ENCODE measurements at regions not wholly inside any gene's neighbourhood (a gene's known extent, or its start where the extent isn't known, plus 50 kb on each side); places are given as distances from the start of the nearest gene placed in this dataset.

GRCh38 chr4:18957716-18958115, 936.2 kb upstream of the LCORL start:
- no peak for DNase-seq

- DNase-seq: no peak
Observed at GRCh38 chr4:18954538-18954937, 933.0 kb upstream of the LCORL start.

DNA sequence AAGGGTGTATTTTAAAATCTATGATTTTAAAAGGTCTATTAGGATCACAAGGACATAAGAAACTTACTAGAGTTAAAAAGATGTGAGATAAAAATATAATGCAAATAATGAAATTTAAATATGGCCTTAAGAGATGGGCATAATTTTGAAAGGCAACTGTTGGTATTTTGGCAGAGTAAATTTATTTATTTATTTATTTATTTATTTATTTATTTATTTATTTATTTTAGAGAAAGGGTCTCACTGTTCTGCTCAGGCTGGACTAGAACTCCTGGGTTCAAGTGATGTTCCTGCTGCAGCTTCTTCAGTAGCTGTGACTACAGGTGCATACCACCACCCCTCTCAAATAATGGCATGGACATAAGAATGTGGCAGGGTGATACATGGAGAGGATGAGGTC, 932.1 kb upstream of the LCORL start:
- DNase-seq: no peak

GRCh38 chr4:18945464-18945863, 923.9 kb upstream of the LCORL start:
- DNase-seq: no peak

DNA sequence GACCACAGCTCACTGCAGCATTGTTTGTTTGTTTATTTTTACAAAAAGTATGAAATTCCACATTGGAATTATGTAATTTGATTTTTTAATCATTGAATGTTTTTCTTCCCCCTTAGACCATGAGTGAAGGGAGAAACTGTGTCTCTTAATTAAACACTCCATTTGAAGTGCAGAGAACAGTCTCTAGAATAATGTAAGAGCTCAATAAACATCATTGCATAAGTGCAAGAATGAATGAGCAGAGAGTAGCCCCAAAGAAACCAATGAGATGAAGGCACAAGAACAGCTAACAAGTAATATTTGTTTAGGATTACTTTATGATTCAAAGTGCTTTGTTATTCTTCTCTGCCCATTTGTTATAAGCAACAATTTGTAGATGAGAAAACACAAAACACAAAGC, 921.3 kb upstream of the LCORL start:
- DNase-seq: no peak

- DNase-seq: no peak
Observed at GRCh38 chr4:18938343-18939099, 917.0 kb upstream of the LCORL start.

GRCh38 chr4:18937746-18938145, 916.2 kb upstream of the LCORL start:
- no peak for DNase-seq

GRCh38 chr4:18937080-18937479, 915.5 kb upstream of the LCORL start:
- no peak for DNase-seq

GRCh38 chr4:18935659-18936345, 914.2 kb upstream of the LCORL start:
- peak; percentile 68 for DNase-seq

GRCh38 chr4:18934197-18934596, 912.6 kb upstream of the LCORL start:
- no peak for DNase-seq

- DNase-seq: no peak
Observed at GRCh38 chr4:18932730-18933339, 911.3 kb upstream of the LCORL start.

GRCh38 chr4:18931643-18932377, 910.3 kb upstream of the LCORL start:
- DNase-seq: no peak

- DNase-seq: no peak
Observed at GRCh38 chr4:18930487-18930886, 908.9 kb upstream of the LCORL start.

DNA sequence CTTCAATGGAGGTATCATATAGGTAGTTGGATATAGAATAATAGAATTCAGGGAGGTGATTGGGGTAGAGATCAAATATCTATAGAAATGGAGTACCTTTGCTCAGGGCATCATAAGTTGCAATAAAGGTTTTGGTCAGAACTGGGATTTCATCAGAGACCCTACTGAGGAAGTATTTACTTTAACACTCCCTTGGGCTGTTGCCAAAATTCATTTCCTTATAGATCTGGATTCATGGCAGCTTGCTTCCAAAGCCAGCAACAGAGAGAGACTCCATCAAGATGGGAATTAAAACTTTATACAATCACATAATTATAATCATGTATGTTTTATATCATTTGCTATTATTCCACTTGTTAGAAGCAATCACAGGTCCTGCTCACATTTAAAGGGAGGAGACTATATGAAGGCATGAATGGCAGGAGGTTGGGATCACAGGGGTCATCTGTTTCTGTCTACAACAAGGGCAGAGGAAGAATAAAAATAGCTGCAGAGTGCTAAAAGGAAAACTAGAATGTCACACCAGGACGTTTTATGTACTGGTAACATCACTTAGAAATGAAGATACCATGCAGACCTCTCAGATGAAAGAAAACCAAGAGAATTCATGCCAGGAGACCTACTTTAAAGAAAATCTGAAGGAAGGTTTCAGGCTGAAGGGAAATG, 902.1 kb upstream of the LCORL start:
- no peak for DNase-seq

DNA sequence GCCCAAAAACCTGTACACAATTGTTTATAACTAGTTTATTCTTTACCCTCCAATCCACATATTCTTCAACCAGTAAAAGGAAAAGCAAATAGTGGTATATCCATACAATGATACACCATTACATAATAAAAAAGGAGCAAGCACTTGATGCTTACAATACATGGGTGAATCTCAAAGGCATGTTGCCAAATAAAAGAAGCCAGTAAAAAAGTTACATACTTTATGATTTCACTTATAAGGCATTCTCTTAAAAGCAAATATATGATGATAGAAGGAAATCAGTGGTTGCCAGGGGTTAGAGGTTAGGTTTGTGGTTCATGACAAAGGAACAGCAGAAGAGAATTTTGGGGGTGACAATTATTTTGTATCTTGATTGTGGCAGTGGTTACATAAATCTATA, 896.1 kb upstream of the LCORL start:
- no peak for DNase-seq

GRCh38 chr4:18914182-18914581, 892.6 kb upstream of the LCORL start:
- DNase-seq: no peak

- no peak for DNase-seq
Observed at GRCh38 chr4:18894928-18895327, 873.4 kb upstream of the LCORL start.

DNA sequence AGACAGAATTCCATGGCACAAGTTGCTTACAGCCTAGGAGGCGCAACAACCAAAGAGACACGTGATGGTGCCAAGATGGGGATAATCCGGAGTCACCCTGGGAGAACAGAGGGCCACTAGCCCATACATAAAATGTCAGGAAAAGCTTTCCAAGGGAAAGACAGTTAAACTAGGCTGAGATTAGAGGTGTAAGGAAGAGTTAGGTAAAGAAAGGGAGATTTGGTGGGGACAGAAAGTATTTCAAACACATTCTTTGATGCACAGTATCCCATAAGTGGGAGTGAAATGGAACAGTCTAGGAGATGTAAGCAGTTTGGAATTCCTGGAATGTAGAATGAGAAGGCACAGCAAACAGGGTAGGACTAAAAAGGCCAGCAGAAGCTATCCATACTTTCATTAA, 860.9 kb upstream of the LCORL start:
- peak; percentile 39 for DNase-seq

- no peak for DNase-seq
Observed at GRCh38 chr4:18881556-18881955, 860.0 kb upstream of the LCORL start.

GRCh38 chr4:18880871-18881270, 859.3 kb upstream of the LCORL start:
- DNase-seq: peak; percentile 23

- peak; percentile 61 for DNase-seq
Observed at GRCh38 chr4:18878561-18878960, 857.0 kb upstream of the LCORL start.

- DNase-seq: no peak
Observed at GRCh38 chr4:18869166-18869565, 847.6 kb upstream of the LCORL start.

All from renal pelvis (tissue), 1 donor.